ENCODE measurements at regions not wholly inside any gene's neighbourhood (a gene's known extent, or its start where the extent isn't known, plus 50 kb on each side); places are given as distances from the start of the nearest gene placed in this dataset.

DNA sequence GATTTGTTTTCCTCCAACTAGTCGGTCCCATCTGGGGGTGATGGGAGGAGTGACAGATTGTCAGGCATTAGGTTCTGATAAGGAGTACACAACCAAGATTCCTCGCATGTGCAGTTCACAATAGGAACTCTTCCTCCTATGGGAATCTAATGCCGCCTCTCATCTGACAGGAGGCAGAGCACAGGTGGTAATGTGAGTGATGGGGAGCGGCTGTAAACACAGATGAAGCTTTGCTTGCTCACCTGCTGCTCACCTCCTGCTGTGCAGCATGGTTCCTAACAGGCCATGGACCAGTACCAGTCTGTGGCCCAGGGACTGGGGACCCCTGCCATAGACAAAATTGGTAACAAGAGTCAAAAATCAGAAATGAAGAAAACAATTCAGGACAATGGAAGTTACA is 173.3 kb upstream of the HMHB1 start:
- 100% methylated on average over 1 of the region's 4 CpGs for WGBS (ENCODE audit: insufficient coverage)
- intact Hi-C loops (cut with micrococcal nuclease): no loop called here
- no peak overlapping the region for H3K27ac Mint-ChIP-seq
- H3K9me3 Mint-ChIP-seq: no peaks in the 10 kb centered on the region
- Histone ChIP-seq H3K4me2 (replicated peaks; ENCODE audit: extremely low read depth, low read length, poor library complexity, severe bottlenecking) (no peak overlapping the region), H3K27me3 (ENCODE audit: control insufficient read depth in 2 of 2, insufficient read depth in 2 of 2, low read length in 2 of 2) (no peaks in the 10 kb centered on the region), H3K9me3 (replicated peaks in 1 of 2; ENCODE audit: control insufficient read depth in 1 of 2, insufficient read depth in 1 of 2, low read length in 2 of 2) (no peaks in the 10 kb centered on the region), H3K27ac (ENCODE audit: low read depth in 1 of 2, low read length in 2 of 2) (no peak overlapping the region), H4K20me1 (ENCODE audit: insufficient read depth, low read length) (no peaks in the 10 kb centered on the region), H3K36me3 (replicated peaks in 1 of 2; ENCODE audit: control insufficient read depth in 1 of 2, insufficient read depth in 2 of 2, low read length in 2 of 2) (no peaks in the 10 kb centered on the region), H3K4me1 (ENCODE audit: control insufficient read depth in 1 of 2, insufficient read depth in 2 of 2, low read length in 2 of 2) (no peaks in the 10 kb centered on the region), H3K79me2 (ENCODE audit: insufficient read depth, low read length) (no peaks in the 10 kb centered on the region), H3K4me3 (replicated peaks in 1 of 3; ENCODE audit: low read depth in 2 of 3, low read length in 3 of 3) (no peak overlapping the region), H3K9ac (ENCODE audit: insufficient read depth, low read length, poor library complexity, severe bottlenecking) (no peak overlapping the region), H2AFZ (ENCODE audit: insufficient read depth, low read depth, low read length, poor library complexity, severe bottlenecking) (no peak overlapping the region)
- no peak for TF ChIP-seq CTCF (IDR thresholded peaks at IDR 0.05)
- peaks cover 0 to 2% (median 0%) of the 10 kb centered on the region in 3 donors for H3K27me3 Mint-ChIP-seq (ENCODE audit: low read depth in 3 of 3)
- no peaks in the 10 kb centered on the region for H3K36me3 Mint-ChIP-seq
- H3K4me3 Mint-ChIP-seq: no peak overlapping the region
- no peak for DNase-seq
- H3K4me1 Mint-ChIP-seq: no peaks in the 10 kb centered on the region

DNA sequence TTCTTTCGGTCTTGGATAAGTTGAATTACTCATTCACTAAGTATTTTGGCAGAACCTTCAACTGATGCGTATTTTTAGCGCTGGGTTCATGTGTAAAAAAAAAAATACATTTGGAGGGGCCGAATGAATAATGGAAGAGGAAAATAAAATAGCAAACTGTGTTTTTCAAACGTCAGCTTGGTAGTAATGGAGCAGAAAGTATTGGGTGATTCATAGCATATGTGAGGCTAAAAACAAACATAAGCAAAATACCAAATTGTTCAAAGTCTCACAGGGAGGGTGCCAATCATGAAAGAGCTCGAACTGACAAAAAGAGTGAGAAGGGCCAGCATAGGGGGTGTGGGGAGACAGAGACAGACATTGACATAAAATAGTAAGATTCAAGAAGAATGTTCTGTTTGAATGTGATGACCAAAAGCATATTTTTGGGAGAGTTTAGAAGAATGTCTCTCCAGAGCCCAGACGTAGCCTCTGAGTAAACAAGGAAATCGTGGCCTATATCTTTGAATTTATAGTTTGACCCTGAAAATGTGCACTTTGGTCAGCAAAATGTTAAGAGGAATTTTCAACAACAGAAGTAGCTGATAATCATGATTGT is 174.9 kb upstream of the HMHB1 start:
- no peaks in the 10 kb centered on the region for H3K4me1 Mint-ChIP-seq
- Histone ChIP-seq H3K79me2 (ENCODE audit: insufficient read depth, low read length) (no peaks in the 10 kb centered on the region), H3K27me3 (ENCODE audit: control insufficient read depth in 2 of 2, insufficient read depth in 2 of 2, low read length in 2 of 2) (no peaks in the 10 kb centered on the region), H3K4me3 (replicated peaks in 1 of 3; ENCODE audit: low read depth in 2 of 3, low read length in 3 of 3) (no peak overlapping the region), H3K9me3 (replicated peaks in 1 of 2; ENCODE audit: control insufficient read depth in 1 of 2, insufficient read depth in 1 of 2, low read length in 2 of 2) (no peaks in the 10 kb centered on the region), H2AFZ (ENCODE audit: insufficient read depth, low read depth, low read length, poor library complexity, severe bottlenecking) (no peak overlapping the region), H3K4me2 (replicated peaks; ENCODE audit: extremely low read depth, low read length, poor library complexity, severe bottlenecking) (no peak overlapping the region), H3K27ac (ENCODE audit: low read depth in 1 of 2, low read length in 2 of 2) (no peak overlapping the region), H3K9ac (ENCODE audit: insufficient read depth, low read length, poor library complexity, severe bottlenecking) (no peak overlapping the region), H3K4me1 (ENCODE audit: control insufficient read depth in 1 of 2, insufficient read depth in 2 of 2, low read length in 2 of 2) (no peaks in the 10 kb centered on the region), H3K36me3 (replicated peaks in 1 of 2; ENCODE audit: control insufficient read depth in 1 of 2, insufficient read depth in 2 of 2, low read length in 2 of 2) (no peaks in the 10 kb centered on the region), H4K20me1 (ENCODE audit: insufficient read depth, low read length) (no peaks in the 10 kb centered on the region)
- WGBS (ENCODE audit: insufficient coverage): 92% methylated on average over 3 of the region's 8 CpGs
- intact Hi-C loops (cut with micrococcal nuclease): no loop called here
- H3K27me3 Mint-ChIP-seq (ENCODE audit: low read depth in 3 of 3): peaks cover 0 to 2% (median 0%) of the 10 kb centered on the region in 3 donors
- no peaks in the 10 kb centered on the region for H3K36me3 Mint-ChIP-seq
- H3K9me3 Mint-ChIP-seq: no peaks in the 10 kb centered on the region
- no peak overlapping the region for H3K4me3 Mint-ChIP-seq
- DNase-seq: no peak
- H3K27ac Mint-ChIP-seq: no peak overlapping the region
- no peak for TF ChIP-seq CTCF (IDR thresholded peaks at IDR 0.05)
